HepG2 (cell line): ENCODE measurements at regions not wholly inside any gene's neighbourhood (a gene's known extent, or its start where the extent isn't known, plus 50 kb on each side); places are given as distances from the start of the nearest gene placed in this dataset.

Experiments used
- ATAC-seq: fragments of 200-7000 bp; cut with Tn5 transposase; 3 replicates; pipeline ENCODE4 v1.9.1; 2020; ENCODE audit warnings: mild to moderate bottlenecking, moderate library complexity
- BruUV-seq: library from RNA; stranded (reverse); fragments of 400-500 nt; replicated peaks from 2 replicates; lab custom pipeline; 2021; lab: Mats Ljungman, UMichigan
- CTCF ChIA-PET: fragments of 300-600 bp; formaldehyde crosslinking; extraction: SDS; loops from one replicate; lab custom pipeline; 2021; ENCODE audit warnings: low total read pairs, inconsistent platforms, low intra/inter-chr PET ratio; lab: Yijun Ruan, JAX
- POLR2A ChIA-PET: fragments of 350-600 bp; sonication (Branson Sonifier 250); formaldehyde crosslinking; loops from one replicate; lab custom pipeline; 2020; ENCODE audit warnings: antibody characterized with exemption, inconsistent platforms; lab: Yijun Ruan, JAX
- DNase-seq: peaks from one replicate; pipeline ENCODE4 v3.0.0-alpha.2; 2015; ENCODE audit warnings: low spot score
- FAIRE-seq: peaks from 3 replicates; lab custom pipeline; 2011; peaks lifted over from hg19 to GRCh38; lab: Jason Lieb, UNC
- H2AFZ ChIP-seq: one replicate; pipeline ENCODE4 v1.6.1; 2011; ENCODE audit warnings: low read length, inconsistent platforms
- H3K27ac ChIP-seq: fragments of 300-600 bp; 3 replicates; pipeline ENCODE4 v1.8.0; 2011; ENCODE audit warnings: mixed run types, mild to moderate bottlenecking, mixed read lengths, low read length, inconsistent platforms; ENCODE audit not compliant: insufficient read depth; ENCODE audit errors: extremely low read length
- H3K27me3 ChIP-seq, 2 experiments: fragments of 200-600 bp in 1 of 2; 2 replicates in 1 of 2; 3 replicates in 1 of 2; pipeline versions ENCODE4 v1.6.0 to v1.8.0; 2011; ENCODE audit warnings: low read length in 2 of 2, mild to moderate bottlenecking in 2 of 2, moderate library complexity in 2 of 2, inconsistent platforms in 1 of 2; ENCODE audit not compliant: insufficient read depth in 2 of 2, control insufficient read depth in 1 of 2
- H3K36me3 ChIP-seq, 2 experiments: fragments of 200-600 bp in 1 of 2; replicated peaks in 1 of 2; 2 replicates in 1 of 2; 3 replicates in 1 of 2; pipeline versions ENCODE4 v1.5.1 to v1.8.0; 2011; ENCODE audit warnings: low read length in 2 of 2, inconsistent platforms in 1 of 2; ENCODE audit not compliant: insufficient read depth in 2 of 2, control insufficient read depth in 1 of 2
- H3K4me1 ChIP-seq: 2 replicates; pipeline ENCODE4 v1.5.1; 2012; ENCODE audit warnings: low read length, inconsistent platforms; ENCODE audit not compliant: insufficient read depth
- H3K4me2 ChIP-seq: 2 replicates; pipeline ENCODE4 v1.6.0; 2011; ENCODE audit warnings: low read depth, low read length, inconsistent platforms
- H3K4me3 ChIP-seq, 3 experiments: fragments of 200-600 bp in 1 of 3; sonication (generic), shearing (Covaris generic) in 1 of 3; replicated peaks in 1 of 3; 2 replicates each; pipeline ENCODE4 v1.5.1; 2011 to 2016; ENCODE audit warnings: low read length in 3 of 3, inconsistent platforms in 2 of 3, low read depth in 2 of 3, mild to moderate bottlenecking in 2 of 3, control low read depth in 1 of 3, mixed read lengths in 1 of 3; ENCODE audit not compliant: insufficient read depth in 1 of 3
- H3K79me2 ChIP-seq: one replicate; pipeline ENCODE4 v1.6.1; 2011; ENCODE audit warnings: low read length, inconsistent platforms; ENCODE audit not compliant: insufficient read depth
- H3K9ac ChIP-seq: 2 replicates; pipeline ENCODE4 v1.6.0; 2011; ENCODE audit warnings: mild to moderate bottlenecking, low read depth, low read length, inconsistent platforms; ENCODE audit not compliant: insufficient read depth
- H3K9me3 ChIP-seq: 2 replicates; pipeline ENCODE4 v1.5.1; 2012; ENCODE audit warnings: mild to moderate bottlenecking, low read length
- H4K20me1 ChIP-seq: 2 replicates; pipeline ENCODE4 v1.6.0; 2011; ENCODE audit warnings: inconsistent platforms, mild to moderate bottlenecking, low read length, moderate library complexity; ENCODE audit not compliant: insufficient read depth
- HBP1 ChIP-seq: IDR thresholded peaks from 2 replicates; pipeline ENCODE4 v1.6.1; 2016; ENCODE audit warnings: low read depth, control low read depth
- MXD4 ChIP-seq: IDR thresholded peaks from 2 replicates; pipeline ENCODE4 v1.6.1; 2016; ENCODE audit warnings: mild to moderate bottlenecking, missing biosample characterization, missing genetic modification reagents
- MZF1 ChIP-seq: sonication (generic); formaldehyde crosslinking; IDR thresholded peaks from 2 replicates; pipeline ENCODE4 v1.8.1; 2023; ENCODE audit warnings: mild to moderate bottlenecking, missing genetic modification reagents, borderline replicate concordance
- NCOR1 ChIP-seq: fragments of 200-600 bp; sonication (generic); IDR thresholded peaks from 2 replicates; pipeline ENCODE4 v1.7.0; 2017; ENCODE audit warnings: antibody characterized with exemption, low read length, borderline replicate concordance
- PHF5A ChIP-seq: IDR thresholded peaks from one replicate; pipeline ENCODE4 v1.6.1; 2018; ENCODE audit warnings: low read depth, missing genetic modification reagents; ENCODE audit not compliant: unreplicated experiment
- TCF7 ChIP-seq: sonication (generic); IDR thresholded peaks from 2 replicates; pipeline ENCODE4 v1.6.1; 2016; ENCODE audit warnings: antibody characterized with exemption, low read depth
- ZBTB3 ChIP-seq: sonication (generic); formaldehyde crosslinking; IDR thresholded peaks from 2 replicates; pipeline ENCODE4 v1.4.0; 2020; ENCODE audit warnings: low read depth, mild to moderate bottlenecking, moderate library complexity, missing genetic modification reagents, borderline replicate concordance
- ZFAT ChIP-seq: sonication (generic); formaldehyde crosslinking; conservative IDR thresholded peaks from 2 replicates; pipeline ENCODE4 v1.8.1; 2023; ENCODE audit warnings: missing genetic modification reagents, inconsistent platforms
- ZNF235 ChIP-seq: sonication (generic); formaldehyde crosslinking; IDR thresholded peaks from 2 replicates; pipeline ENCODE4 v1.8.1; 2023; ENCODE audit warnings: mild to moderate bottlenecking, missing genetic modification reagents, borderline replicate concordance
- WGBS: methylation state at CpG from one replicate; pipeline ENCODE4 v1.1.6; 2017; ENCODE audit warnings: low lambda C conversion rate; 5-methylcytosine and 5-hydroxymethylcytosine counted together
- in situ Hi-C: cut with HindIII; loops from 2 replicates; pipeline ENCODE4 v1.10.0; 2017; ENCODE audit warnings: low pct_unique_long_range_greater_than_20kb; ENCODE audit not compliant: extremely low pct_ligation_motif_present
- intact Hi-C: fragments of 100-400 bp; cut with micrococcal nuclease; formaldehyde crosslinking; loops from one replicate; pipeline ENCODE4 v1.10.0; 2022; ENCODE audit not compliant: unreplicated experiment
- TF ChIP-seq, protein P1 (sequence below), 2 experiments: sonication (generic) in 1 of 2; formaldehyde crosslinking in 1 of 2; IDR thresholded peaks; 2 replicates each; pipeline versions ENCODE4 v1.4.0 to v1.6.1; 2016 to 2020; ENCODE audit warnings: borderline replicate concordance in 1 of 2, low read depth in 1 of 2, mild to moderate bottlenecking in 1 of 2, missing genetic modification reagents in 1 of 2
- TF ChIP-seq, protein P2 (sequence below): IDR thresholded peaks from 2 replicates; pipeline ENCODE4 v1.6.1; 2016; ENCODE audit warnings: missing genetic modification reagents, missing compliant biosample characterization
- TF ChIP-seq, protein P3 (sequence below): sonication (generic); formaldehyde crosslinking; IDR thresholded peaks from 2 replicates; pipeline ENCODE4 v1.8.0; 2022; ENCODE audit warnings: mild to moderate bottlenecking, missing genetic modification reagents, moderate library complexity
- TF ChIP-seq, protein P4 (sequence below): sonication (generic); formaldehyde crosslinking; IDR thresholded peaks from 2 replicates; pipeline ENCODE4 v1.9.0; 2021; ENCODE audit warnings: missing genetic modification reagents, borderline replicate concordance

- Histone ChIP-seq H3K9me3 (peaks cover 13% of the 10 kb centered on the region; the same call in 1 of the 2 replicates), H3K4me3 (no peak overlapping the region), H3K27ac (no peak overlapping the region), H3K4me1 (no peaks in the 10 kb centered on the region), H3K4me2 (no peak overlapping the region), H3K36me3 (no peaks in the 10 kb centered on the region), H2AFZ (no peak overlapping the region), H3K79me2 (no peaks in the 10 kb centered on the region), H3K9ac (no peak overlapping the region), H3K27me3 (no peaks in the 10 kb centered on the region), H4K20me1 (no peaks in the 10 kb centered on the region)
- intact Hi-C loops (no loop called here), in situ Hi-C loops (no loop called here)
- BruUV-seq = no TSS peak
- ChIA-PET POLR2A (no interaction called here), CTCF (no interaction called here)
- 2% methylated on average over 5 of the region's 6 CpGs for WGBS
- no peak for FAIRE-seq
- no peak for DNase-seq
- no peak for ATAC-seq
- TF ChIP-seq MXD4 (no peak), ZBTB3 (CRISPR knock-in tag) (no peak), TCF7 (no peak), ZFAT (no peak), PHF5A (CRISPR knock-in tag) (no peak), ZNF235 (CRISPR knock-in tag) (no peak), NCOR1 (no peak), HBP1 (CRISPR knock-in tag) (no peak), MZF1 (CRISPR knock-in tag) (no peak)
- TF ChIP-seq, protein P1, sequence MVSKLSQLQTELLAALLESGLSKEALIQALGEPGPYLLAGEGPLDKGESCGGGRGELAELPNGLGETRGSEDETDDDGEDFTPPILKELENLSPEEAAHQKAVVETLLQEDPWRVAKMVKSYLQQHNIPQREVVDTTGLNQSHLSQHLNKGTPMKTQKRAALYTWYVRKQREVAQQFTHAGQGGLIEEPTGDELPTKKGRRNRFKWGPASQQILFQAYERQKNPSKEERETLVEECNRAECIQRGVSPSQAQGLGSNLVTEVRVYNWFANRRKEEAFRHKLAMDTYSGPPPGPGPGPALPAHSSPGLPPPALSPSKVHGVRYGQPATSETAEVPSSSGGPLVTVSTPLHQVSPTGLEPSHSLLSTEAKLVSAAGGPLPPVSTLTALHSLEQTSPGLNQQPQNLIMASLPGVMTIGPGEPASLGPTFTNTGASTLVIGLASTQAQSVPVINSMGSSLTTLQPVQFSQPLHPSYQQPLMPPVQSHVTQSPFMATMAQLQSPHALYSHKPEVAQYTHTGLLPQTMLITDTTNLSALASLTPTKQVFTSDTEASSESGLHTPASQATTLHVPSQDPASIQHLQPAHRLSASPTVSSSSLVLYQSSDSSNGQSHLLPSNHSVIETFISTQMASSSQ (IDR thresholded peaks at IDR 0.05; ENCODE audit: low read depth) = no peak
- TF ChIP-seq, protein P1 (CRISPR knock-in tag; IDR thresholded peaks at IDR 0.05; ENCODE audit: borderline replicate concordance) = no peak
- TF ChIP-seq, protein P2, sequence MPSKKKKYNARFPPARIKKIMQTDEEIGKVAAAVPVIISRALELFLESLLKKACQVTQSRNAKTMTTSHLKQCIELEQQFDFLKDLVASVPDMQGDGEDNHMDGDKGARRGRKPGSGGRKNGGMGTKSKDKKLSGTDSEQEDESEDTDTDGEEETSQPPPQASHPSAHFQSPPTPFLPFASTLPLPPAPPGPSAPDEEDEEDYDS (CRISPR knock-in tag) = no peak
- TF ChIP-seq, protein P3, sequence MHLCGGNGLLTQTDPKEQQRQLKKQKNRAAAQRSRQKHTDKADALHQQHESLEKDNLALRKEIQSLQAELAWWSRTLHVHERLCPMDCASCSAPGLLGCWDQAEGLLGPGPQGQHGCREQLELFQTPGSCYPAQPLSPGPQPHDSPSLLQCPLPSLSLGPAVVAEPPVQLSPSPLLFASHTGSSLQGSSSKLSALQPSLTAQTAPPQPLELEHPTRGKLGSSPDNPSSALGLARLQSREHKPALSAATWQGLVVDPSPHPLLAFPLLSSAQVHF (CRISPR knock-in tag) = no peak
- TF ChIP-seq, protein P4, sequence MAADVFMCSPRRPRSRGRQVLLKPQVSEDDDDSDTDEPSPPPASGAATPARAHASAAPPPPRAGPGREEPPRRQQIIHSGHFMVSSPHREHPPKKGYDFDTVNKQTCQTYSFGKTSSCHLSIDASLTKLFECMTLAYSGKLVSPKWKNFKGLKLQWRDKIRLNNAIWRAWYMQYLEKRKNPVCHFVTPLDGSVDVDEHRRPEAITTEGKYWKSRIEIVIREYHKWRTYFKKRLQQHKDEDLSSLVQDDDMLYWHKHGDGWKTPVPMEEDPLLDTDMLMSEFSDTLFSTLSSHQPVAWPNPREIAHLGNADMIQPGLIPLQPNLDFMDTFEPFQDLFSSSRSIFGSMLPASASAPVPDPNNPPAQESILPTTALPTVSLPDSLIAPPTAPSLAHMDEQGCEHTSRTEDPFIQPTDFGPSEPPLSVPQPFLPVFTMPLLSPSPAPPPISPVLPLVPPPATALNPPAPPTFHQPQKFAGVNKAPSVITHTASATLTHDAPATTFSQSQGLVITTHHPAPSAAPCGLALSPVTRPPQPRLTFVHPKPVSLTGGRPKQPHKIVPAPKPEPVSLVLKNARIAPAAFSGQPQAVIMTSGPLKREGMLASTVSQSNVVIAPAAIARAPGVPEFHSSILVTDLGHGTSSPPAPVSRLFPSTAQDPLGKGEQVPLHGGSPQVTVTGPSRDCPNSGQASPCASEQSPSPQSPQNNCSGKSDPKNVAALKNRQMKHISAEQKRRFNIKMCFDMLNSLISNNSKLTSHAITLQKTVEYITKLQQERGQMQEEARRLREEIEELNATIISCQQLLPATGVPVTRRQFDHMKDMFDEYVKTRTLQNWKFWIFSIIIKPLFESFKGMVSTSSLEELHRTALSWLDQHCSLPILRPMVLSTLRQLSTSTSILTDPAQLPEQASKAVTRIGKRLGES = no peak
These were observed 802.5 kb upstream of the SLITRK1 start for GRCh38 chr13:84684804-84685203.
